WERI-Rb-1 (cell line): ENCODE measurements at regions not wholly inside any gene's neighbourhood (a gene's known extent, or its start where the extent isn't known, plus 50 kb on each side); places are given as distances from the start of the nearest gene placed in this dataset.
A peak's percentile ranks its signal among the peaks of the same experiment; 100 is the strongest.

Experiments used
- DNase-seq: peaks from one replicate; pipeline ENCODE4 v3.0.0-alpha.2; 2020
- H3K27ac ChIP-seq: fragments of 250-450 bp; sonication (Bioruptor Pico); 2 replicates; pipeline ENCODE4 v1.5.1; 2020; ENCODE audit warnings: mild to moderate bottlenecking, moderate library complexity
- H3K27me3 ChIP-seq: fragments of 250-450 bp; sonication (Bioruptor Pico); 2 replicates; pipeline ENCODE4 v1.5.1; 2021; ENCODE audit warnings: mild to moderate bottlenecking, low read depth, moderate library complexity; ENCODE audit not compliant: insufficient read depth, severe bottlenecking
- H3K36me3 ChIP-seq: fragments of 250-450 bp; sonication (Bioruptor Pico); 2 replicates; pipeline ENCODE4 v1.5.1; 2020; ENCODE audit warnings: mild to moderate bottlenecking, moderate library complexity
- H3K4me3 ChIP-seq: 2 replicates; pipeline ENCODE4 v1.5.1; 2011; ENCODE audit warnings: low read depth, mild to moderate bottlenecking, control low read depth, low read length
- H3K9me3 ChIP-seq: fragments of 250-450 bp; sonication (Bioruptor Pico); 2 replicates; pipeline ENCODE4 v1.5.1; 2021; ENCODE audit warnings: mild to moderate bottlenecking, moderate library complexity; ENCODE audit not compliant: severe bottlenecking
- CTCF ChIP-seq: IDR thresholded peaks from 2 replicates; pipeline ENCODE4 v1.5.1; 2011; ENCODE audit warnings: low read depth, mild to moderate bottlenecking, control low read depth, inconsistent platforms, low read length

- H3K27me3 ChIP-seq: no peaks in the 10 kb centered on the region
- no peak for DNase-seq
- H3K9me3 ChIP-seq: peaks cover 3% of the 10 kb centered on the region
- no peak overlapping the region for H3K4me3 ChIP-seq
- no peaks in the 10 kb centered on the region for H3K36me3 ChIP-seq
- TF ChIP-seq CTCF: no peak
- no peak overlapping the region for H3K27ac ChIP-seq
These were observed 90.2 kb upstream of the INSIG1 start for GRCh38 chr7:155207326-155208002.

- peaks cover 3% of the 10 kb centered on the region for H3K9me3 ChIP-seq
- TF ChIP-seq CTCF: no peak
- no peak overlapping the region for H3K4me3 ChIP-seq
- no peaks in the 10 kb centered on the region for H3K36me3 ChIP-seq
- H3K27ac ChIP-seq: no peak overlapping the region
- no peak for DNase-seq
- no peaks in the 10 kb centered on the region for H3K27me3 ChIP-seq
These were observed 88.8 kb upstream of the INSIG1 start for GRCh38 chr7:155208681-155209477.

GRCh38 chr7:155209478-155210319, 88.0 kb upstream of the INSIG1 start:
- Histone ChIP-seq H3K27me3 (no peaks in the 10 kb centered on the region), H3K36me3 (no peaks in the 10 kb centered on the region), H3K4me3 (no peak overlapping the region), H3K9me3 (peaks cover 3% of the 10 kb centered on the region), H3K27ac (no peak overlapping the region)
- no peak for TF ChIP-seq CTCF
- DNase-seq: no peak

- DNase-seq: no peak
- Histone ChIP-seq H3K27ac (no peak overlapping the region), H3K4me3 (no peak overlapping the region), H3K36me3 (no peaks in the 10 kb centered on the region), H3K9me3 (peaks cover 3% of the 10 kb centered on the region), H3K27me3 (no peaks in the 10 kb centered on the region)
- peak; percentile 13; the same call in 1 of the 2 replicates for TF ChIP-seq CTCF
These were observed 87.3 kb upstream of the INSIG1 start for GRCh38 chr7:155210356-155210755.

GRCh38 chr7:155211173-155211572, 86.5 kb upstream of the INSIG1 start:
- Histone ChIP-seq H3K27me3 (no peaks in the 10 kb centered on the region), H3K36me3 (no peaks in the 10 kb centered on the region), H3K27ac (no peak overlapping the region), H3K9me3 (no peaks in the 10 kb centered on the region), H3K4me3 (no peak overlapping the region)
- no peak for TF ChIP-seq CTCF
- no peak for DNase-seq
